ENCODE measurements at regions not wholly inside any gene's neighbourhood (a gene's known extent, or its start where the extent isn't known, plus 50 kb on each side); places are given as distances from the start of the nearest gene placed in this dataset.
A peak's percentile ranks its signal among the peaks of the same experiment; 100 is the strongest.

- DNase-seq = no peak
Measured at GRCh38 chr1:147463022-147463421, 78.3 kb upstream of the BCL9 start.

DNA sequence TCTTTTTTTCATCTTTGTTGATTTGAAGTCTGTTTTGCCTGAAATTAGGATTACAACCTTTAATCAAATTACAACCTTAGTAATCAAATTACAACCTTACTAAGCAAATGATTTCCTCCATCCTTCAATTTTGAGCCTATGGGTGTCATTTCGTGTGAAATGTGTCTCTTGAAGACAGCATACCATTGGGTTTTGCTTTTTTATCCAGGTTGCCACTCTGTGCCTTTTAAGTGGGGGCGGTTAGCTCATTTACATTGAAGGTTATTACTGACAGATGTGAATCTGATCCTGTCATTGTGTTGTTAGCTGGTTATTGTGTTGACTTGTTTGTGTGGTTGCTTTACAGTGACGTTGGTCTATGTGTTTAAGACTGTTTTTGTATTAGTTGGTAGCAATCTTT, 74.8 kb upstream of the BCL9 start:
- no peak for DNase-seq

DNA sequence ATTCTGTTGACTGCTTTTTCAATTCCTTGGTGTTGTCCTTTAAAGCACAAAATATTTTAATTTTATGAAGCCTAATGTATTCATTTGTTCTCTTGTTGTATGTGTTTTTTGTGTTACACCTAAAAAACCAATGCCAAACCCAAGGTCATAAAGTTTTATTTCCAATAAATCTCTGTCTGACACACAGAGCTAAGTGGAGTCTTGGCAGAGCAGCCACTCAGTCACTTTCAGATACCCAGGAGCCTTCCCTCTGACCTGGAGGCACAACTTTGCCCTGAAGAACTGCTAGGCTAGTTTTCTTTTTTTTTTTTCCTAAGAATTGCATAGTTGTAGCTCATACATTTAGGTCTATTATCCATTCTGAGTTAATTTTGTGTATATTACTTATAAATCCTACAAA, 71.2 kb upstream of the BCL9 start:
- DNase-seq = no peak

GRCh38 chr1:147472489-147472888, 68.8 kb upstream of the BCL9 start:
- no peak for DNase-seq

DNA sequence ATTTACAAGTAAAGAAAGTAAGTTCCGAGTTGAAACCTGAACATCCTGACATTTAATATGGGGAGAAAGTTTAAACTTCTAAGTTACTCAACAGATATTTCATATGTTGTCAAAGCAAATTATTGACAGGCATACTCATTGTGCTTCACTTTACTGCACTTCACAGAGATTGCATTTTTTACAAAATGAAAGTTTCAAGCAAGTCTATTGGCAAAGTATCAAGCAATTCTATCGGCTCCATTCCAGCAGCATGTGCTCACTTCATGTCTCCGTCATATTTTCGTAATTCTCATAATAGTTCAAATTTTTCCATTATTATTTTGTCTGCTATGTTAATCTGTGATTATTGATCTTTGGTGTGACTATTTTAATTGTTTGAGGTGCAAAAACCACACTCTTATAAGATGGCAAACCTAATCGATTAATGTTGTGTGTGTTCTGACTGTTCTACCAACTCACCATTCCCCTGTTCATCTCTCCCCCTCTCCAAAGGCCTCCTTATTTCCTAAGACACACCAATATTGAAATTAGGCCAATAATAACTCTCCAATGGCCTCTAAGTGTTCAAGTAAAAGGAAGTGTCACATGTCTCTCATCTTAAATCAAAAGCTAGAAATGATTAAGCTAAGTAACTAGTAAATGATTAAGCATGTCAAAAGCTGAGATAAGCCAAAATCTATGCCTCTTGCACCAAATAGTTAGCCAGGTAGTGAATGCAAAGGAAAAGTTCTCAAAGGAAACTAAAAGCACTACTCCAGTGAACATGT, 68.2 kb upstream of the BCL9 start:
- no peak for DNase-seq

GRCh38 chr1:147473733-147474049, 67.6 kb upstream of the BCL9 start:
- no peak for DNase-seq

- no peak for DNase-seq
Measured at GRCh38 chr1:147475488-147475887, 65.8 kb upstream of the BCL9 start.

DNA sequence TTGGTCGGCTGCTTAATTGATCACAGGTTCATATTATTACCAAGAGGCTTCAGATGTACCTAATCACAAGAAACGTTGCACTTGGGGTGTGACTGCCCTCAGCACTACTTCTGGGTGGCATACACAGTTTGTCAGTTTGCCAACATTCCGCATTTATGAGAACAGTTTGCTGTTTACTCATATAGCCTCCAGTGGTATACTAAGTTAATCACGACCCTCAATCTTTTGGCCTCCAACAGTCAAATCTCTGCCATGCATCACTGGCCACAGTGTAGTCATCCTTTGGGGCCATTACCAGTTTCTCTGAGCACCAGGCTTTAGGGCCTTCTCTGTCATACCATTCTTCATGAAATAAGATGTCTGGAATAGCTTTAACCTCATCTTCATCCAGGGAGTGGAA, 62.8 kb upstream of the BCL9 start:
- DNase-seq = no peak

DNA sequence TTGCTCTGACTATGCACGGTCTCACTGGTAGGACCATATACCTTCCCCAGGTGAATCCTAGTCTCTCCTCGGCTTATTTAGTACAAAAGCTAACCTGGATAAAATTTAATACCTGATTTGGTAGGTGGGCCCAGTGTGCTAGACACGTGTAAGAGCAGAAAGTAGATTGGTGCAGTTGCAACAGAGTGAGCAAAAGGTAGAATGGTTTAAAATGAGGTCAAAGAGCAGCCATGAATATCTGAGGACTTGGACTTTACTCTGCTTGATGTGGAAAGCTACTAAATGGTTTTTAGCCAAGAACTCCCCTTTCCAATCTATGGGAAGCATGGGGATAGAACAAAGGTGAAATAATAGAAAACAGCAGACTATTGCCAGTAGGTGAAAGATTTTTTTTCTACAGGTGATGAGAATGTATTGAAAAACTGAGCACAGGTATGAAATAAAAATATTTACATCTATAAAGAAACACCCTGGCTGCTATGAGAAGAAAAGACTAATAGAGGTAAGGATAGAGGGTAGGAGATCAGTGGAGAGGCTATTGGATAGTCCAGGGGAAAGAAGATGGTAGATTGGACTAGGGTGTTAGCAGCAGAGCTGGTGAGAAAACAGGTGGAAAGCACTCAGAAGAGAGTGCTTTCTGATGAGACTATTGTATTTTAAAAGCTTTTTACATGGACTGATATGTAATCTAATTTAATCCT, 61.3 kb upstream of the BCL9 start:
- no peak for DNase-seq

DNA sequence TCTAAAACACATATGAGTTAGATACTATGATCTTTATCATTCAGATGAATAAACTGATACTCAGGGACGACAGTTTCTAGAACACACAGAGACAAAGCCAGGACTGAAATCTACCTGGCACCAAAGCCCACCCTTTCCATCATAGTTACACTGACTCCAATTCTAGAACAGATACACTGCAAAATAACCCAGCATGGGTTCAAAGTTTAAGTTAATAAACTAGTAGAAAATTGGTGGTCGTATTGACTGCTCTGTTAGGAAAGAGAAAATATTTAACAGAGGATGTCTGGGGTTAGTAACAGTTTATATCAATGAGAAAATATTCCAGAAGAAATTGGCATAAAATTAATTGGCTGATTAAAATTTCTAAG, 60.8 kb upstream of the BCL9 start:
- no peak for DNase-seq

DNA sequence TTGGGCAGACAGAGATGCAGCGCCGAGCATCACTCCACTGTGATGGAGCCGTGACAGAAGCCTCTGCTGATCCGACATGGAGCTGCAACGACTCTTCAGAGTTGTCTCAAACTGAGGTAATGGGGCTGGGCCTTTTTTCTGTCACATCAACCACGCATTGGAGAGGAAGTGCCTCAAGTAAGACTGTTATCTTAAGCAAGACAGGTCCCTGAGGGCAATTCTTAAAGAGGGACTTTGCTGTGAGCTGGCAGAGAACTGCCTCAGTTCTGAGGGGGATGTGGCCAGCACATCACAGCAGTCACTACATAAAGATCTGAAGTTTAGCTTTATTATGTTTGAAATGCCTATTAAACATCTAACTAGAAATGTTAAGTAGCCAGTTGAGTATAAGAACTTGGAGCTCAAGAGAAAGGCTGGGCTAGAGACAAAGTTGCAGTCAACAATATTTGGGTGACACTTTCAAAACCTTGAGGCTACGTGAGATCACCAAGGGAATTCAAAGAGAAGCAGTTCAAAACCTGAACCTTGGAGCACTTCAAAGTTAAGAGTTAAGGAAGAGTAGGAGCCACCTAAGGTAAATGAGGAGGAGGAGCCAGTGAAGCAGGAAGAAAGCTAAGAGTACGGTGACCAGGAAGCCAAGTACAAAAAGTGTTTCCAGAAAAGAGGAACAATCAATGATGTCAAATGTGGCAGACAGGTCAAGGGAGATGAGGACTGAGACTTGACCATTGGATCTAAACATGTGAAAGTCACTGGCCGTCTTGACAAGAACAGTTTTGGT, 54.2 kb upstream of the BCL9 start:
- peak; percentile 22 for DNase-seq

DNA sequence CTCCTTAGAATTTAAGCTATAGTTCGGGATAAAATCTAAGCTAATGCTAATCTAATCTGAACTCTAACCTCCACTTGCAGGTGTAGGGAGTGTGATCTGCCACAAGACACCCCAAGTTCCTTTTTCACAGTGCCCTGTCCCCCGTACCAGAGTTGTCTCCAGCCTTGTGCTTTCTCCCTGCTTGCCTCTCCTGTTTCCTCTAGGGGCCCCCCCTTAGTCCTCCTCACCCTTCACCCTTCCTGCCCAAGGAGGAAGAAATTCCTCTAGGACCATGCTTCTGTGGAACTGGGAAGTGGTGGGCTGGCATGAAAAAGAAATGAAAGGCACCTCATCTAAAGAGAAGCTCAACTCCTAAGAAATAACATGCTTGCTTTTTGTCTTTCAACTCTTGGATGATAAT, 50.2 kb upstream of the BCL9 start:
- DNase-seq = no peak

All from OCI-M1 (cell line).